HEK293 (cell line): ENCODE measurements at regions not wholly inside any gene's neighbourhood (a gene's known extent, or its start where the extent isn't known, plus 50 kb on each side); places are given as distances from the start of the nearest gene placed in this dataset.

Experiments used
- BCL11B ChIP-seq: fragments of 450-650 bp; formaldehyde crosslinking; IDR thresholded peaks from 2 replicates; pipeline ENCODE4 v1.5.1; 2016; ENCODE audit warnings: low read depth, missing biosample characterization, missing genetic modification characterization
- FEZF1 ChIP-seq: fragments of 450-650 bp; formaldehyde crosslinking; IDR thresholded peaks from 2 replicates; pipeline ENCODE4 v1.5.1; 2016; ENCODE audit warnings: missing biosample characterization, missing genetic modification characterization
- GLI4 ChIP-seq: fragments of 450-650 bp; formaldehyde crosslinking; IDR thresholded peaks from 2 replicates; pipeline ENCODE4 v1.5.1; 2016; ENCODE audit warnings: missing biosample characterization, missing genetic modification characterization
- PRDM4 ChIP-seq: fragments of 450-650 bp; formaldehyde crosslinking; IDR thresholded peaks from 2 replicates; pipeline ENCODE4 v1.5.1; 2017; ENCODE audit warnings: missing biosample characterization, missing genetic modification characterization
- SP2 ChIP-seq: fragments of 450-650 bp; formaldehyde crosslinking; IDR thresholded peaks from 2 replicates; pipeline ENCODE4 v1.5.1; 2016; ENCODE audit warnings: missing biosample characterization, missing genetic modification characterization
- ZFP37 ChIP-seq: fragments of 450-650 bp; formaldehyde crosslinking; IDR thresholded peaks from 2 replicates; pipeline ENCODE4 v1.5.1; 2016; ENCODE audit warnings: missing biosample characterization, missing genetic modification characterization
- ZNF362 ChIP-seq: fragments of 450-650 bp; formaldehyde crosslinking; IDR thresholded peaks from 2 replicates; pipeline ENCODE4 v1.5.1; 2016; ENCODE audit warnings: missing biosample characterization, missing genetic modification characterization
- ZNF426 ChIP-seq: fragments of 450-650 bp; formaldehyde crosslinking; IDR thresholded peaks from 2 replicates; pipeline ENCODE4 v1.5.1; 2017; ENCODE audit warnings: missing biosample characterization, missing genetic modification characterization, mild to moderate bottlenecking, inconsistent platforms, moderate library complexity
- ZNF514 ChIP-seq: fragments of 450-650 bp; formaldehyde crosslinking; IDR thresholded peaks from 2 replicates; pipeline ENCODE4 v1.5.1; 2016; ENCODE audit warnings: missing biosample characterization, missing genetic modification characterization
- ZNF555 ChIP-seq: fragments of 450-650 bp; formaldehyde crosslinking; conservative IDR thresholded peaks from 2 replicates; pipeline ENCODE4 v1.5.1; 2017; ENCODE audit warnings: missing biosample characterization, mild to moderate bottlenecking, missing genetic modification characterization, inconsistent platforms
- ZNF610 ChIP-seq: fragments of 450-650 bp; formaldehyde crosslinking; IDR thresholded peaks from 2 replicates; pipeline ENCODE4 v1.5.1; 2016; ENCODE audit warnings: missing biosample characterization, missing genetic modification characterization, borderline replicate concordance
- ZNF658 ChIP-seq: fragments of 450-650 bp; formaldehyde crosslinking; IDR thresholded peaks from 2 replicates; pipeline ENCODE4; 2016; ENCODE audit warnings: missing biosample characterization, missing genetic modification characterization
- ZNF704 ChIP-seq: fragments of 450-650 bp; formaldehyde crosslinking; IDR thresholded peaks from 2 replicates; pipeline ENCODE4 v1.5.1; 2016; ENCODE audit warnings: missing biosample characterization, missing genetic modification characterization
- TF ChIP-seq, protein P1 (sequence below): fragments of 450-650 bp; formaldehyde crosslinking; IDR thresholded peaks from 2 replicates; pipeline ENCODE4 v1.5.1; 2016; ENCODE audit warnings: missing biosample characterization, missing genetic modification characterization
- TF ChIP-seq, protein P2 (sequence below): fragments of 450-650 bp; formaldehyde crosslinking; conservative IDR thresholded peaks from 2 replicates; pipeline ENCODE4 v1.5.1; 2016; ENCODE audit warnings: low read depth, missing biosample characterization, missing genetic modification characterization

DNA sequence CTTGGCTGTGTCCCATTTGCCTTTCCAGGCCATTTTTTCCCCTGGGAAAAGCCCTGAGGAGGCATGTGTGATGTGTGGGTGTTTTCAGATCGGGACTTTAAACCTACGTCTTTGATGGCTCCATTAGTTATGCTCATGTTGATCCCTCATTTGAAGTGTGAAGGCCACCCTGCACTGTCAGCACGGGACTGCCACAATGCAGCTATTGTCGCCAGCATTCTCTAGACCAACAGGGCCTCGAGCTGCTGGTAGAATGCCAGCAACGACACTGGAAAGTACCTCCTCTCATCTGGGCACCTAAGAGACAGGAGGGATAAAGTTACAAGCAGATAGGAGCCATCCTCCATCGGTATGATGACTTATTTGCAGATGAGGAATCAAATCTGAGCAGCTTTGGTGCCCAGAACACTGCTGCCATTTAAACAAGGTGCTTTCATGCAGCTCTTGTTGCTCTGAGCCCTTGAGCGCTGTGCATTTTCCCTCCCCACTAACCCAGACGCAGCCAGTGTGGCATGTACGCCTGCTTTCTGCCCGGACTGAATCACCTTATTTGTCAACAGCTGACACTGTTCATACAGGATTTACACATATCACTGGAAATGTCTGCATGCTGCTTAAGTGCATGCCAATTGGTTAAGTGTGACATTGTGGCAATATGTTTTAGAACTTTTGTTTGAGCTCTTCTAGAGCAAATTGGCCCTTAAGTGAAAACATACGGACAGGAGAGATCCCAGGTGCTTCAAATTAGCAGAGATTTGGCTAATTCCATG is 175.0 kb upstream of the PITRM1 start (continued):
- TF ChIP-seq, protein P1, sequence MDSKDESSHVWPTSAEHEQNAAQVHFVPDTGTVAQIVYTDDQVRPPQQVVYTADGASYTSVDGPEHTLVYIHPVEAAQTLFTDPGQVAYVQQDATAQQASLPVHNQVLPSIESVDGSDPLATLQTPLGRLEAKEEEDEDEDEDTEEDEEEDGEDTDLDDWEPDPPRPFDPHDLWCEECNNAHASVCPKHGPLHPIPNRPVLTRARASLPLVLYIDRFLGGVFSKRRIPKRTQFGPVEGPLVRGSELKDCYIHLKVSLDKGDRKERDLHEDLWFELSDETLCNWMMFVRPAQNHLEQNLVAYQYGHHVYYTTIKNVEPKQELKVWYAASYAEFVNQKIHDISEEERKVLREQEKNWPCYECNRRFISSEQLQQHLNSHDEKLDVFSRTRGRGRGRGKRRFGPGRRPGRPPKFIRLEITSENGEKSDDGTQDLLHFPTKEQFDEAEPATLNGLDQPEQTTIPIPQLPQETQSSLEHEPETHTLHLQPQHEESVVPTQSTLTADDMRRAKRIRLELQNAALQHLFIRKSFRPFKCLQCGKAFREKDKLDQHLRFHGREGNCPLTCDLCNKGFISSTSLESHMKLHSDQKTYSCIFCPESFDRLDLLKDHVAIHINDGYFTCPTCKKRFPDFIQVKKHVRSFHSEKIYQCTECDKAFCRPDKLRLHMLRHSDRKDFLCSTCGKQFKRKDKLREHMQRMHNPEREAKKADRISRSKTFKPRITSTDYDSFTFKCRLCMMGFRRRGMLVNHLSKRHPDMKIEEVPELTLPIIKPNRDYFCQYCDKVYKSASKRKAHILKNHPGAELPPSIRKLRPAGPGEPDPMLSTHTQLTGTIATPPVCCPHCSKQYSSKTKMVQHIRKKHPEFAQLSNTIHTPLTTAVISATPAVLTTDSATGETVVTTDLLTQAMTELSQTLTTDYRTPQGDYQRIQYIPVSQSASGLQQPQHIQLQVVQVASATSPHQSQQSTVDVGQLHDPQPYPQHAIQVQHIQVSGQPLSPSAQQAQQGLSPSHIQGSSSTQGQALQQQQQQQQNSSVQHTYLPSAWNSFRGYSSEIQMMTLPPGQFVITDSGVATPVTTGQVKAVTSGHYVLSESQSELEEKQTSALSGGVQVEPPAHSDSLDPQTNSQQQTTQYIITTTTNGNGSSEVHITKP, result no peak
- TF ChIP-seq FEZF1 (tag by site-specific recombination), result no peak
- TF ChIP-seq ZNF362, result no peak
- TF ChIP-seq ZNF555 (tag by site-specific recombination), result no peak
- no peak for TF ChIP-seq BCL11B (tag by site-specific recombination)
- TF ChIP-seq ZNF704, result no peak
- TF ChIP-seq ZNF658 (tag by site-specific recombination), result no peak
- TF ChIP-seq ZNF426 (tag by site-specific recombination), result no peak
- TF ChIP-seq ZFP37 (tag by site-specific recombination), result no peak
- no peak for TF ChIP-seq GLI4 (tag by site-specific recombination)
- no peak for TF ChIP-seq ZNF514 (tag by site-specific recombination)
- TF ChIP-seq, protein P2, sequence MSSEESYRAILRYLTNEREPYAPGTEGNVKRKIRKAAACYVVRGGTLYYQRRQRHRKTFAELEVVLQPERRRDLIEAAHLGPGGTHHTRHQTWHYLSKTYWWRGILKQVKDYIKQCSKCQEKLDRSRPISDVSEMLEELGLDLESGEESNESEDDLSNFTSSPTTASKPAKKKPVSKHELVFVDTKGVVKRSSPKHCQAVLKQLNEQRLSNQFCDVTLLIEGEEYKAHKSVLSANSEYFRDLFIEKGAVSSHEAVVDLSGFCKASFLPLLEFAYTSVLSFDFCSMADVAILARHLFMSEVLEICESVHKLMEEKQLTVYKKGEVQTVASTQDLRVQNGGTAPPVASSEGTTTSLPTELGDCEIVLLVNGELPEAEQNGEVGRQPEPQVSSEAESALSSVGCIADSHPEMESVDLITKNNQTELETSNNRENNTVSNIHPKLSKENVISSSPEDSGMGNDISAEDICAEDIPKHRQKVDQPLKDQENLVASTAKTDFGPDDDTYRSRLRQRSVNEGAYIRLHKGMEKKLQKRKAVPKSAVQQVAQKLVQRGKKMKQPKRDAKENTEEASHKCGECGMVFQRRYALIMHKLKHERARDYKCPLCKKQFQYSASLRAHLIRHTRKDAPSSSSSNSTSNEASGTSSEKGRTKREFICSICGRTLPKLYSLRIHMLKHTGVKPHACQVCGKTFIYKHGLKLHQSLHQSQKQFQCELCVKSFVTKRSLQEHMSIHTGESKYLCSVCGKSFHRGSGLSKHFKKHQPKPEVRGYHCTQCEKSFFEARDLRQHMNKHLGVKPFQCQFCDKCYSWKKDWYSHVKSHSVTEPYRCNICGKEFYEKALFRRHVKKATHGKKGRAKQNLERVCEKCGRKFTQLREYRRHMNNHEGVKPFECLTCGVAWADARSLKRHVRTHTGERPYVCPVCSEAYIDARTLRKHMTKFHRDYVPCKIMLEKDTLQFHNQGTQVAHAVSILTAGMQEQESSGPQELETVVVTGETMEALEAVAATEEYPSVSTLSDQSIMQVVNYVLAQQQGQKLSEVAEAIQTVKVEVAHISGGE (tag by site-specific recombination), result no peak
- no peak for TF ChIP-seq PRDM4 (tag by site-specific recombination)
- TF ChIP-seq SP2 (tag by site-specific recombination), result no peak
- no peak for TF ChIP-seq ZNF610 (tag by site-specific recombination)
